K562 (cell line): ENCODE measurements at regions not wholly inside any gene's neighbourhood (a gene's known extent, or its start where the extent isn't known, plus 50 kb on each side); places are given as distances from the start of the nearest gene placed in this dataset.

Experiments used
- ATAC-seq: fragments of 200-7000 bp; cut with Tn5 transposase; 3 replicates; pipeline ENCODE4 v1.9.1; 2020; ENCODE audit warnings: moderate library complexity
- BruUV-seq: library from RNA; stranded (reverse); fragments of 400-500 nt; replicated peaks from 2 replicates; lab custom pipeline; 2021; lab: Mats Ljungman, UMichigan
- CTCF ChIA-PET: fragments of 300-600 bp; formaldehyde crosslinking; extraction: SDS; loops from one replicate; lab custom pipeline; 2021; ENCODE audit warnings: low intra/inter-chr PET ratio; lab: Yijun Ruan, JAX
- POLR2A ChIA-PET: fragments of 300-600, 350-650 bp; sonication (Branson Sonifier 250); formaldehyde crosslinking; extraction: SDS; loops from one replicate; lab custom pipeline; 2021; ENCODE audit warnings: antibody characterized with exemption, inconsistent platforms; lab: Yijun Ruan, JAX
- DNase-seq, 4 experiments: peaks; one replicate each; pipeline versions ENCODE4 v3.0.0 to v3.0.0-alpha.2; 2011 to 2018; ENCODE audit warnings: low spot score in 3 of 4, mixed read lengths in 3 of 4; ENCODE audit errors: extremely low read depth in 1 of 4
- FAIRE-seq: peaks from 2 replicates; lab custom pipeline; 2011; peaks lifted over from hg19 to GRCh38; lab: Jason Lieb, UNC
- H2AFZ ChIP-seq: 2 replicates; pipeline ENCODE4 v1.6.0; 2011; ENCODE audit warnings: low read depth, low read length, control low read depth, inconsistent platforms
- H3K27ac ChIP-seq: fragments of 200-600 bp; 3 replicates; pipeline ENCODE4 v1.8.0; 2011; ENCODE audit warnings: low read depth, mild to moderate bottlenecking, control low read depth, inconsistent platforms, low read length, moderate library complexity, mixed read lengths; ENCODE audit errors: extremely low read depth
- H3K27me3 ChIP-seq, 2 experiments: fragments of 300-600 bp in 1 of 2; 2 replicates in 1 of 2; 3 replicates in 1 of 2; pipeline versions ENCODE4 v1.6.0 to v1.8.0; 2011; ENCODE audit warnings: inconsistent platforms in 2 of 2, low read length in 2 of 2, mild to moderate bottlenecking in 1 of 2, mixed read lengths in 1 of 2, moderate library complexity in 1 of 2; ENCODE audit not compliant: control insufficient read depth in 2 of 2, insufficient read depth in 2 of 2
- H3K36me3 ChIP-seq: fragments of 300-600 bp; 3 replicates; pipeline ENCODE4 v1.8.0; 2011; ENCODE audit warnings: mild to moderate bottlenecking, low read length, inconsistent platforms; ENCODE audit not compliant: control insufficient read depth, insufficient read depth
- H3K4me1 ChIP-seq, 2 experiments: fragments of 200-600 bp in 1 of 2; replicated peaks in 1 of 2; 2 replicates in 1 of 2; 3 replicates in 1 of 2; pipeline versions ENCODE4 v1.5.1 to v1.8.0; 2011; ENCODE audit warnings: inconsistent platforms in 2 of 2, low read length in 2 of 2, mild to moderate bottlenecking in 1 of 2, mixed read lengths in 1 of 2, moderate library complexity in 1 of 2; ENCODE audit not compliant: control insufficient read depth in 2 of 2, insufficient read depth in 2 of 2
- H3K4me2 ChIP-seq: 2 replicates; pipeline ENCODE4 v1.6.1; 2011; ENCODE audit warnings: low read length, control low read depth, inconsistent platforms, mixed read lengths; ENCODE audit not compliant: insufficient read depth
- H3K4me3 ChIP-seq: fragments of 200-600 bp; sonication (generic), shearing (Covaris generic); 2 replicates; pipeline ENCODE4 v1.5.1; 2016; ENCODE audit warnings: control low read depth, inconsistent platforms
- H3K79me2 ChIP-seq: fragments of 200-600 bp; 3 replicates; pipeline ENCODE4 v1.8.0; 2011; ENCODE audit warnings: low read length, inconsistent platforms; ENCODE audit not compliant: control insufficient read depth, insufficient read depth
- H3K9ac ChIP-seq, 2 experiments: 2 replicates each; pipeline versions ENCODE4 v1.6.0 to v1.6.1; 2011; ENCODE audit warnings: low read depth in 2 of 2, low read length in 2 of 2, control low read depth in 1 of 2, inconsistent platforms in 1 of 2, mild to moderate bottlenecking in 1 of 2, mixed read lengths in 1 of 2; ENCODE audit not compliant: insufficient read depth in 1 of 2
- H3K9me1 ChIP-seq: one replicate; pipeline ENCODE4 v1.6.0; 2011; ENCODE audit warnings: inconsistent platforms, mild to moderate bottlenecking, low read length, moderate library complexity; ENCODE audit not compliant: control insufficient read depth, insufficient read depth
- H3K9me3 ChIP-seq: replicated peaks from 2 replicates; pipeline ENCODE4 v1.5.1; 2011; ENCODE audit warnings: low read depth, low read length, inconsistent platforms; ENCODE audit not compliant: control insufficient read depth, insufficient read depth
- H4K20me1 ChIP-seq: replicated peaks from 2 replicates; pipeline ENCODE4 v1.6.1; 2011; ENCODE audit warnings: low read length, inconsistent platforms, mixed read lengths; ENCODE audit not compliant: control insufficient read depth, insufficient read depth
- FOS ChIP-seq: IDR thresholded peaks from 3 replicates; pipeline ENCODE4 v1.6.1; 2011; ENCODE audit not compliant: insufficient read length; ENCODE audit errors: extremely low read depth
- HBP1 ChIP-seq: fragments of 450-650 bp; formaldehyde crosslinking; IDR thresholded peaks from 2 replicates; pipeline ENCODE4 v1.4.0; 2022; ENCODE audit warnings: missing genetic modification characterization
- HLTF ChIP-seq: fragments of 450-650 bp; IDR thresholded peaks from 2 replicates; pipeline ENCODE4 v1.6.1; 2016
- PRMT5 ChIP-seq: sonication (generic); formaldehyde crosslinking; IDR thresholded peaks from 2 replicates; pipeline ENCODE4 v1.5.0; 2020; ENCODE audit warnings: missing genetic modification reagents
- RCOR1 ChIP-seq, 2 experiments: IDR thresholded peaks; 2 replicates each; pipeline ENCODE4 v1.6.1; 2012; ENCODE audit warnings: low read depth in 2 of 2, low read length in 2 of 2, borderline replicate concordance in 1 of 2, improper control_type of control experiment in 1 of 2
- TSC22D4 ChIP-seq: fragments of 450-650 bp; IDR thresholded peaks from 2 replicates; pipeline ENCODE4 v1.6.1; 2016; ENCODE audit warnings: missing genetic modification characterization, missing biosample characterization, control low read depth
- ZNF175 ChIP-seq: fragments of 200-800 bp; sonication (Bioruptor generic); IDR thresholded peaks from 2 replicates; pipeline ENCODE4 v1.6.1; 2016; ENCODE audit warnings: low read depth, mild to moderate bottlenecking, missing genetic modification characterization, missing compliant biosample characterization
- ZNF407 ChIP-seq: fragments of 450-650 bp; IDR thresholded peaks from 2 replicates; pipeline ENCODE4 v1.6.1; 2016; ENCODE audit warnings: low read depth
- ZNF583 ChIP-seq: fragments of 250-450 bp; sonication (Bioruptor Pico); IDR thresholded peaks from 2 replicates; pipeline ENCODE4 v1.4.0; 2020
- ZZZ3 ChIP-seq: fragments of 450-650 bp; IDR thresholded peaks from 2 replicates; pipeline ENCODE4 v1.6.1; 2016; ENCODE audit warnings: antibody characterized with exemption, mild to moderate bottlenecking, moderate library complexity
- WGBS: fragments of 100-300 bp; shearing (Covaris generic); methylation state at CpG from one replicate; pipeline ENCODE4 v1.1.6; 2016; ENCODE audit warnings: low coverage, mixed read lengths; ENCODE audit not compliant: insufficient coverage; ENCODE audit errors: missing lambda C conversion rate; 5-methylcytosine and 5-hydroxymethylcytosine counted together
- in situ Hi-C: fragments of 300-500 bp; cut with MboI; formaldehyde crosslinking; loops from 4 replicates; pipeline ENCODE4 v1.15.0; 2018; ENCODE audit warnings: inconsistent platforms, mixed read lengths
- intact Hi-C: fragments of 100-400 bp; cut with micrococcal nuclease; formaldehyde crosslinking; loops from 2 replicates; pipeline ENCODE4 v1.14.2; 2022

GRCh38 chr13:111597191-111597611, 276.8 kb downstream of the TEX29 start:
- no peak for DNase-seq
- in situ Hi-C loops (no loop called here), intact Hi-C loops (no loop called here)
- TF ChIP-seq PRMT5 (CRISPR knock-in tag) (no peak), TSC22D4 (tag) (no peak), FOS (no peak), HBP1 (no peak), HLTF (no peak), ZNF407 (no peak), ZNF175 (CRISPR knock-in tag) (no peak), ZNF583 (CRISPR knock-in tag) (no peak), ZZZ3 (no peak), RCOR1 (IDR thresholded peaks at IDR 0.05; ENCODE audit: borderline replicate concordance in 1 of 2, low read depth in 2 of 2, low read length in 2 of 2) (no peak)
- ATAC-seq = no peak
- H3K9me3 ChIP-seq = no peaks in the 10 kb centered on the region
- H3K36me3 ChIP-seq = no peaks in the 10 kb centered on the region
- no peaks in the 10 kb centered on the region for H3K27me3 ChIP-seq
- no peak overlapping the region for H3K27ac ChIP-seq
- H3K9me1 ChIP-seq = no peaks in the 10 kb centered on the region
- no peak overlapping the region for H3K4me3 ChIP-seq
- POLR2A ChIA-PET = no interaction called here
- H3K4me1 ChIP-seq = no peaks in the 10 kb centered on the region
- CTCF ChIA-PET = no interaction called here
- no TSS peak for BruUV-seq
- no peak overlapping the region for H3K9ac ChIP-seq
- no peaks in the 10 kb centered on the region for H3K79me2 ChIP-seq
- no peak for FAIRE-seq
- 3% methylated on average over 9 of the region's 10 CpGs for WGBS
- H4K20me1 ChIP-seq = no peaks in the 10 kb centered on the region
- no peak overlapping the region for H3K4me2 ChIP-seq
- H2AFZ ChIP-seq = no peak overlapping the region
